ENCODE measurements at regions not wholly inside any gene's neighbourhood (a gene's known extent, or its start where the extent isn't known, plus 50 kb on each side); places are given as distances from the start of the nearest gene placed in this dataset.

GRCh38 chrX:112163906-112164305, 81.3 kb upstream of the TRPC5 start:
- Mint-ChIP-seq H3K27ac (ENCODE audit: low read depth, unreplicated experiment) (no peak overlapping the region), H3K27me3 (ENCODE audit: insufficient read depth, unreplicated experiment) (peaks cover 61% of the 10 kb centered on the region), H3K4me3 (ENCODE audit: unreplicated experiment) (no peak overlapping the region), H3K4me1 (ENCODE audit: insufficient read depth, unreplicated experiment) (no peaks in the 10 kb centered on the region), H3K36me3 (ENCODE audit: insufficient read depth, unreplicated experiment) (no peaks in the 10 kb centered on the region), H3K9me3 (ENCODE audit: unreplicated experiment) (no peaks in the 10 kb centered on the region)
- TF ChIP-seq CTCF (IDR thresholded peaks at IDR 0.05; ENCODE audit: unreplicated experiment) = no peak
- ChIA-PET CTCF (no interaction called here), POLR2A (interaction anchor here (0.6 kb wide), 1 partner anchor 40 kb away, joined by 3 read pairs; no protein-coding TSS in a partner anchor)
- peak; percentile 15 for DNase-seq (ENCODE audit: unreplicated experiment)
- BruUV-seq (replicated peaks) = no TSS peak
- intact Hi-C loops (cut with micrococcal nuclease) = no loop called here

- H3K9me3 Mint-ChIP-seq (ENCODE audit: unreplicated experiment) = no peaks in the 10 kb centered on the region
- no peak overlapping the region for H3K4me3 Mint-ChIP-seq (ENCODE audit: unreplicated experiment)
- ChIA-PET POLR2A (no interaction called here), CTCF (interaction anchor here (0.6 kb wide), 2 partner anchors 49 to 1513 kb away, joined by 3 read pairs; no protein-coding TSS in a partner anchor)
- DNase-seq (ENCODE audit: unreplicated experiment) = no peak
- H3K36me3 Mint-ChIP-seq (ENCODE audit: insufficient read depth, unreplicated experiment) = no peaks in the 10 kb centered on the region
- no peak for TF ChIP-seq CTCF (IDR thresholded peaks at IDR 0.05; ENCODE audit: unreplicated experiment)
- intact Hi-C loops (cut with micrococcal nuclease) = loop anchor here (5.0 to 10.0 kb wide), 3 partner anchors 101 to 496 kb away; no protein-coding TSS in a partner anchor
- H3K4me1 Mint-ChIP-seq (ENCODE audit: insufficient read depth, unreplicated experiment) = no peaks in the 10 kb centered on the region
- H3K27me3 Mint-ChIP-seq (ENCODE audit: insufficient read depth, unreplicated experiment) = peaks cover 40% of the 10 kb centered on the region
- BruUV-seq (replicated peaks) = no TSS peak
- H3K27ac Mint-ChIP-seq (ENCODE audit: low read depth, unreplicated experiment) = no peak overlapping the region
These were observed 65.8 kb upstream of the TRPC5 start for GRCh38 chrX:112148397-112148796.

GRCh38 chrX:112147206-112147605, 64.6 kb upstream of the TRPC5 start:
- intact Hi-C loops (cut with micrococcal nuclease) = loop anchor here (1.0 to 10.0 kb wide), 4 partner anchors 100 to 498 kb away; no protein-coding TSS in a partner anchor

GRCh38 chrX:112137276-112137675, 54.7 kb upstream of the TRPC5 start:
- BruUV-seq (replicated peaks) = no TSS peak
- H3K27ac Mint-ChIP-seq (ENCODE audit: low read depth, unreplicated experiment) = no peak overlapping the region
- no peak for DNase-seq (ENCODE audit: unreplicated experiment)
- H3K27me3 Mint-ChIP-seq (ENCODE audit: insufficient read depth, unreplicated experiment) = peaks cover 35% of the 10 kb centered on the region
- H3K4me3 Mint-ChIP-seq (ENCODE audit: unreplicated experiment) = no peak overlapping the region
- no peak for TF ChIP-seq CTCF (IDR thresholded peaks at IDR 0.05; ENCODE audit: unreplicated experiment)
- no peaks in the 10 kb centered on the region for H3K9me3 Mint-ChIP-seq (ENCODE audit: unreplicated experiment)
- intact Hi-C loops (cut with micrococcal nuclease) = no loop called here
- POLR2A ChIA-PET = no interaction called here
- CTCF ChIA-PET = no interaction called here
- H3K4me1 Mint-ChIP-seq (ENCODE audit: insufficient read depth, unreplicated experiment) = no peaks in the 10 kb centered on the region
- H3K36me3 Mint-ChIP-seq (ENCODE audit: insufficient read depth, unreplicated experiment) = no peaks in the 10 kb centered on the region

More at GRCh38 chrX:112147206-112147605, 64.6 kb upstream of the TRPC5 start:
- H3K27me3 Mint-ChIP-seq (ENCODE audit: insufficient read depth, unreplicated experiment) = peaks cover 42% of the 10 kb centered on the region
- H3K9me3 Mint-ChIP-seq (ENCODE audit: unreplicated experiment) = no peaks in the 10 kb centered on the region
- no peaks in the 10 kb centered on the region for H3K36me3 Mint-ChIP-seq (ENCODE audit: insufficient read depth, unreplicated experiment)
- ChIA-PET CTCF (interaction anchor here (0.6 to 1.0 kb wide), 10 partner anchors 9 to 1613 kb away, joined by 3 to 4 read pairs (median 3); no protein-coding TSS in a partner anchor), POLR2A (interaction anchor here (0.8 kb wide), 1 partner anchor 494 kb away, joined by 3 read pairs; no protein-coding TSS in a partner anchor)
- H3K27ac Mint-ChIP-seq (ENCODE audit: low read depth, unreplicated experiment) = no peak overlapping the region
- H3K4me3 Mint-ChIP-seq (ENCODE audit: unreplicated experiment) = no peak overlapping the region
- no peaks in the 10 kb centered on the region for H3K4me1 Mint-ChIP-seq (ENCODE audit: insufficient read depth, unreplicated experiment)
- no TSS peak for BruUV-seq (replicated peaks)
- peak; percentile 49 for DNase-seq (ENCODE audit: unreplicated experiment)
- TF ChIP-seq CTCF (IDR thresholded peaks at IDR 0.05; ENCODE audit: unreplicated experiment) = peak; percentile 54
